Liver (tissue), 8 donors: ENCODE measurements at regions not wholly inside any gene's neighbourhood (a gene's known extent, or its start where the extent isn't known, plus 50 kb on each side); places are given as distances from the start of the nearest gene placed in this dataset.

ENCODE experiments used
- DNase-seq: peaks from one replicate; pipeline ENCODE4 v3.0.0-alpha.2; 2017; ENCODE audit warnings: low spot score
- H3K27ac ChIP-seq, 2 donors: one replicate each; pipeline ENCODE4 v1.7.0; 2013; ENCODE audit warnings: inconsistent platforms in 2 of 2, low read length in 2 of 2, control low read depth in 1 of 2, low read depth in 1 of 2, mild to moderate bottlenecking in 1 of 2
- H3K27me3 ChIP-seq, 4 donors: one replicate each; pipeline versions ENCODE4 v1.6.1 to v1.7.0; 2013; ENCODE audit warnings: low read length in 3 of 4, inconsistent platforms in 1 of 4, mild to moderate bottlenecking in 1 of 4, moderate library complexity in 1 of 4; ENCODE audit not compliant: control insufficient read depth in 4 of 4, insufficient read depth in 4 of 4
- H3K36me3 ChIP-seq, 4 donors: one replicate each; pipeline versions ENCODE4 v1.6.1 to v1.7.0; 2013; ENCODE audit warnings: low read length in 3 of 4, mild to moderate bottlenecking in 3 of 4, low read depth in 1 of 4, moderate library complexity in 1 of 4; ENCODE audit not compliant: control insufficient read depth in 4 of 4, insufficient read depth in 3 of 4
- H3K4me1 ChIP-seq, 4 donors: one replicate each; pipeline versions ENCODE4 v1.6.1 to v1.7.0; 2013; ENCODE audit warnings: low read length in 3 of 4, mild to moderate bottlenecking in 3 of 4, moderate library complexity in 1 of 4; ENCODE audit not compliant: control insufficient read depth in 4 of 4, insufficient read depth in 4 of 4
- H3K4me3 ChIP-seq, 3 donors: one replicate each; pipeline versions ENCODE4 v1.6.1 to v1.7.0; 2013; ENCODE audit warnings: low read length in 3 of 3, control low read depth in 1 of 3, low read depth in 1 of 3, mild to moderate bottlenecking in 1 of 3
- H3K9ac ChIP-seq, 2 donors: one replicate each; pipeline ENCODE4 v1.7.0; 2013; ENCODE audit warnings: low read length in 2 of 2, mild to moderate bottlenecking in 2 of 2, moderate library complexity in 2 of 2, control low read depth in 1 of 2, low read depth in 1 of 2
- H3K9me3 ChIP-seq, 4 donors: one replicate each; pipeline versions ENCODE4 v1.6.1 to v1.7.0; 2013; ENCODE audit warnings: low read length in 3 of 4; ENCODE audit not compliant: control insufficient read depth in 4 of 4
- ATF3 ChIP-seq: IDR thresholded peaks from 2 replicates; pipeline ENCODE4 v1.6.1; 2016; ENCODE audit warnings: antibody characterized with exemption
- CTCF ChIP-seq: fragments of 150-350 bp; IDR thresholded peaks from 2 replicates; pipeline ENCODE4 v1.5.1; 2017; ENCODE audit warnings: improper control_type of control experiment, low read depth, low read length; ENCODE audit not compliant: missing input control
- EGR1 ChIP-seq, 2 donors: IDR thresholded peaks; 2 replicates each; pipeline ENCODE4 v1.6.1; 2016 to 2018; ENCODE audit warnings: antibody characterized with exemption in 2 of 2, low read depth in 2 of 2
- FOXA1 ChIP-seq: IDR thresholded peaks from 2 replicates; pipeline ENCODE4 v1.6.1; 2016; ENCODE audit warnings: antibody characterized with exemption
- FOXA2 ChIP-seq: IDR thresholded peaks from 2 replicates; pipeline ENCODE4 v1.6.1; 2016; ENCODE audit warnings: antibody characterized with exemption
- GABPA ChIP-seq, 2 donors: IDR thresholded peaks in 1 of 2; conservative IDR thresholded peaks in 1 of 2; 2 replicates each; pipeline ENCODE4 v1.6.1; 2016; ENCODE audit warnings: antibody characterized with exemption in 2 of 2, mild to moderate bottlenecking in 1 of 2, moderate library complexity in 1 of 2
- HNF4A ChIP-seq, 2 donors: conservative IDR thresholded peaks; 2 replicates each; pipeline ENCODE4 v1.6.1; 2016; ENCODE audit warnings: antibody characterized with exemption in 2 of 2, mild to moderate bottlenecking in 2 of 2
- HNF4G ChIP-seq: IDR thresholded peaks from 2 replicates; pipeline ENCODE4 v1.6.1; 2016; ENCODE audit warnings: antibody characterized with exemption
- JUND ChIP-seq, 2 donors: IDR thresholded peaks; 2 replicates each; pipeline ENCODE4 v1.6.1; 2016; ENCODE audit warnings: antibody characterized with exemption in 2 of 2
- NR2F2 ChIP-seq: IDR thresholded peaks from 2 replicates; pipeline ENCODE4 v1.6.1; 2016; ENCODE audit warnings: antibody characterized with exemption
- RAD21 ChIP-seq, 2 donors: IDR thresholded peaks; 2 replicates each; pipeline ENCODE4 v1.6.1; 2016; ENCODE audit warnings: antibody characterized with exemption in 2 of 2, mild to moderate bottlenecking in 2 of 2
- RXRA ChIP-seq, 2 donors: IDR thresholded peaks; 2 replicates each; pipeline ENCODE4 v1.6.1; 2017 to 2018; ENCODE audit warnings: antibody characterized with exemption in 2 of 2, mild to moderate bottlenecking in 1 of 2
- SP1 ChIP-seq: IDR thresholded peaks from 2 replicates; pipeline ENCODE4 v1.6.1; 2018; ENCODE audit warnings: antibody characterized with exemption, mild to moderate bottlenecking
- TAF1 ChIP-seq: conservative IDR thresholded peaks from 2 replicates; pipeline ENCODE4 v1.6.1; 2016; ENCODE audit warnings: antibody characterized with exemption, mild to moderate bottlenecking
- YY1 ChIP-seq: IDR thresholded peaks from 2 replicates; pipeline ENCODE4 v1.6.1; 2016; ENCODE audit warnings: antibody characterized with exemption, mild to moderate bottlenecking
- ZBTB33 ChIP-seq: IDR thresholded peaks from 2 replicates; pipeline ENCODE4 v1.6.1; 2016; ENCODE audit warnings: antibody characterized with exemption
- WGBS: extraction: QIAGEN DNeasy Blood & Tissue Kit; methylation state at CpG from one replicate; pipeline ENCODE4 v1.1.7; 2013; 5-methylcytosine and 5-hydroxymethylcytosine counted together
- TF ChIP-seq, protein P1 (sequence below): IDR thresholded peaks from 2 replicates; pipeline ENCODE4 v1.6.1; 2016; ENCODE audit warnings: antibody characterized with exemption, mild to moderate bottlenecking
- TF ChIP-seq, protein P2 (sequence below): IDR thresholded peaks from 2 replicates; pipeline ENCODE4 v1.6.1; 2016; ENCODE audit warnings: antibody characterized with exemption
- donor health status: healthy.
- donor health status: healthy.
- donor health status: healthy.
- donor health status: healthy.
- donor health status: healthy.

- H3K4me1 ChIP-seq: no peaks in the 10 kb centered on the region
- peaks cover 0 to 4% (median 0%) of the 10 kb centered on the region in 4 donors for H3K27me3 ChIP-seq
- H3K36me3 ChIP-seq: no peaks in the 10 kb centered on the region
- TF ChIP-seq HNF4G (no peak), HNF4A (conservative IDR thresholded peaks at IDR 0.05) (no peak), GABPA (IDR thresholded peaks at IDR 0.05 in 1 of 2, conservative IDR thresholded peaks at IDR 0.05 in 1 of 2) (no peak), CTCF (no peak), EGR1 (IDR thresholded peaks at IDR 0.05; ENCODE audit: low read depth in 2 of 2) (no peak), NR2F2 (no peak), SP1 (no peak), RAD21 (IDR thresholded peaks at IDR 0.05) (no peak), YY1 (no peak), JUND (IDR thresholded peaks at IDR 0.05) (no peak), FOXA1 (no peak), RXRA (IDR thresholded peaks at IDR 0.05) (no peak), ATF3 (no peak), FOXA2 (no peak), TAF1 (no peak), ZBTB33 (no peak)
- TF ChIP-seq, protein P1, sequence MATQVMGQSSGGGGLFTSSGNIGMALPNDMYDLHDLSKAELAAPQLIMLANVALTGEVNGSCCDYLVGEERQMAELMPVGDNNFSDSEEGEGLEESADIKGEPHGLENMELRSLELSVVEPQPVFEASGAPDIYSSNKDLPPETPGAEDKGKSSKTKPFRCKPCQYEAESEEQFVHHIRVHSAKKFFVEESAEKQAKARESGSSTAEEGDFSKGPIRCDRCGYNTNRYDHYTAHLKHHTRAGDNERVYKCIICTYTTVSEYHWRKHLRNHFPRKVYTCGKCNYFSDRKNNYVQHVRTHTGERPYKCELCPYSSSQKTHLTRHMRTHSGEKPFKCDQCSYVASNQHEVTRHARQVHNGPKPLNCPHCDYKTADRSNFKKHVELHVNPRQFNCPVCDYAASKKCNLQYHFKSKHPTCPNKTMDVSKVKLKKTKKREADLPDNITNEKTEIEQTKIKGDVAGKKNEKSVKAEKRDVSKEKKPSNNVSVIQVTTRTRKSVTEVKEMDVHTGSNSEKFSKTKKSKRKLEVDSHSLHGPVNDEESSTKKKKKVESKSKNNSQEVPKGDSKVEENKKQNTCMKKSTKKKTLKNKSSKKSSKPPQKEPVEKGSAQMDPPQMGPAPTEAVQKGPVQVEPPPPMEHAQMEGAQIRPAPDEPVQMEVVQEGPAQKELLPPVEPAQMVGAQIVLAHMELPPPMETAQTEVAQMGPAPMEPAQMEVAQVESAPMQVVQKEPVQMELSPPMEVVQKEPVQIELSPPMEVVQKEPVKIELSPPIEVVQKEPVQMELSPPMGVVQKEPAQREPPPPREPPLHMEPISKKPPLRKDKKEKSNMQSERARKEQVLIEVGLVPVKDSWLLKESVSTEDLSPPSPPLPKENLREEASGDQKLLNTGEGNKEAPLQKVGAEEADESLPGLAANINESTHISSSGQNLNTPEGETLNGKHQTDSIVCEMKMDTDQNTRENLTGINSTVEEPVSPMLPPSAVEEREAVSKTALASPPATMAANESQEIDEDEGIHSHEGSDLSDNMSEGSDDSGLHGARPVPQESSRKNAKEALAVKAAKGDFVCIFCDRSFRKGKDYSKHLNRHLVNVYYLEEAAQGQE: no peak
- TF ChIP-seq, protein P2, sequence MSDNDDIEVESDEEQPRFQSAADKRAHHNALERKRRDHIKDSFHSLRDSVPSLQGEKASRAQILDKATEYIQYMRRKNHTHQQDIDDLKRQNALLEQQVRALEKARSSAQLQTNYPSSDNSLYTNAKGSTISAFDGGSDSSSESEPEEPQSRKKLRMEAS: no peak
- no peak for DNase-seq
- H3K9ac ChIP-seq: no peak overlapping the region
- no peaks in the 10 kb centered on the region for H3K9me3 ChIP-seq
- no peak overlapping the region for H3K4me3 ChIP-seq
- WGBS: 92% methylated on average over 4 of the region's 4 CpGs
- H3K27ac ChIP-seq: no peak overlapping the region
Observed at GRCh38 chr11:11078344-11079086, 220.7 kb upstream of the ZBED5 start.
